ENCODE measurements at regions not wholly inside any gene's neighbourhood (a gene's known extent, or its start where the extent isn't known, plus 50 kb on each side); places are given as distances from the start of the nearest gene placed in this dataset.

- Histone ChIP-seq H3K36me3 (no peaks in the 10 kb centered on the region), H3K27ac (no peak overlapping the region), H3K4me1 (no peaks in the 10 kb centered on the region), H3K27me3 (ENCODE audit: low read depth) (no peaks in the 10 kb centered on the region), H3K4me3 (no peak overlapping the region), H3K9me3 (no peaks in the 10 kb centered on the region)
- no peak for TF ChIP-seq CTCF (IDR thresholded peaks at IDR 0.05)
- intact Hi-C loops (cut with DNase I), result no loop called here
- no peak for ATAC-seq
- no peak for DNase-seq
Measured at GRCh38 chr2:204089105-204089504, 152.5 kb downstream of the ICOS start.

- Histone ChIP-seq H3K27ac (no peak overlapping the region), H3K36me3 (no peaks in the 10 kb centered on the region), H3K4me3 (no peak overlapping the region), H3K9me3 (no peaks in the 10 kb centered on the region), H3K27me3 (ENCODE audit: low read depth) (no peaks in the 10 kb centered on the region), H3K4me1 (no peaks in the 10 kb centered on the region)
- ATAC-seq (peak; percentile 69 to 87), DNase-seq (no peak)
- no peak for TF ChIP-seq CTCF (IDR thresholded peaks at IDR 0.05)
- intact Hi-C loops (cut with DNase I), result no loop called here
Measured at GRCh38 chr2:204089574-204089973, 153.0 kb downstream of the ICOS start.

- no peak for TF ChIP-seq CTCF (IDR thresholded peaks at IDR 0.05)
- Histone ChIP-seq H3K4me3 (no peak overlapping the region), H3K9me3 (no peaks in the 10 kb centered on the region), H3K27me3 (ENCODE audit: low read depth) (no peaks in the 10 kb centered on the region), H3K27ac (no peak overlapping the region), H3K4me1 (no peaks in the 10 kb centered on the region), H3K36me3 (no peaks in the 10 kb centered on the region)
- intact Hi-C loops (cut with DNase I), result no loop called here
- no peak for ATAC-seq
- DNase-seq, result no peak
Measured at GRCh38 chr2:204090021-204090420, 153.5 kb downstream of the ICOS start.

- Histone ChIP-seq H3K36me3 (no peaks in the 10 kb centered on the region), H3K9me3 (no peaks in the 10 kb centered on the region), H3K4me3 (no peak overlapping the region), H3K4me1 (peaks cover 13% of the 10 kb centered on the region), H3K27ac (no peak overlapping the region), H3K27me3 (ENCODE audit: low read depth) (no peaks in the 10 kb centered on the region)
- TF ChIP-seq CTCF (IDR thresholded peaks at IDR 0.05), result no peak
- intact Hi-C loops (cut with DNase I), result no loop called here
- ATAC-seq (no peak), DNase-seq (no peak)
Measured at GRCh38 chr2:204104811-204105210, 168.2 kb downstream of the ICOS start.

GRCh38 chr2:204108330-204108751, 171.8 kb downstream of the ICOS start:
- H3K27ac ChIP-seq, result peak overlapping the region; percentile 15
- H3K27me3 ChIP-seq (ENCODE audit: low read depth), result no peaks in the 10 kb centered on the region
- H3K4me3 ChIP-seq, result no peak overlapping the region
- ATAC-seq, result peak; percentile 48 to 66
- DNase-seq, result no peak
- peaks cover 25% of the 10 kb centered on the region for H3K4me1 ChIP-seq
- H3K9me3 ChIP-seq, result no peaks in the 10 kb centered on the region
- no peaks in the 10 kb centered on the region for H3K36me3 ChIP-seq
- intact Hi-C loops (cut with DNase I), result no loop called here
- peak; percentile 55 for TF ChIP-seq CTCF (IDR thresholded peaks at IDR 0.05)

GRCh38 chr2:204108781-204109295, 172.3 kb downstream of the ICOS start:
- no peaks in the 10 kb centered on the region for H3K36me3 ChIP-seq
- intact Hi-C loops (cut with DNase I), result no loop called here
- no peak for ATAC-seq
- no peaks in the 10 kb centered on the region for H3K9me3 ChIP-seq
- no peak for TF ChIP-seq CTCF (IDR thresholded peaks at IDR 0.05)
- no peak for DNase-seq
- peaks cover 29% of the 10 kb centered on the region for H3K4me1 ChIP-seq
- H3K4me3 ChIP-seq, result no peak overlapping the region
- H3K27ac ChIP-seq, result peak overlapping the region; percentile 15
- H3K27me3 ChIP-seq (ENCODE audit: low read depth), result no peaks in the 10 kb centered on the region
